Cardiac muscle cell (in vitro differentiated cells and primary cell): ENCODE measurements at regions not wholly inside any gene's neighbourhood (a gene's known extent, or its start where the extent isn't known, plus 50 kb on each side); places are given as distances from the start of the nearest gene placed in this dataset.

ENCODE experiments used
- DNase-seq, 2 donors: peaks; one replicate each; pipeline versions ENCODE4 v3.0.0 to v3.0.0-alpha.2; 2010 to 2017; ENCODE audit warnings: low read depth in 1 of 2, low spot score in 1 of 2
- H3K27ac ChIP-seq: fragments of 200-600 bp; sonication (generic); 2 replicates; pipeline ENCODE4 v1.5.1; 2016
- H3K27me3 ChIP-seq: fragments of 200-600 bp; sonication (generic); 2 replicates; pipeline ENCODE4 v1.6.0; 2016; ENCODE audit warnings: control low read depth
- H3K36me3 ChIP-seq: fragments of 200-600 bp; sonication (generic); 2 replicates; pipeline ENCODE4 v1.5.1; 2016; ENCODE audit warnings: control low read depth
- H3K4me1 ChIP-seq: fragments of 200-600 bp; sonication (generic); 2 replicates; pipeline ENCODE4 v1.8.1; 2017; ENCODE audit warnings: low read depth, mild to moderate bottlenecking, mixed run types
- H3K4me3 ChIP-seq: fragments of 200-600 bp; sonication (generic); 2 replicates; pipeline ENCODE4 v1.5.1; 2016; ENCODE audit warnings: mild to moderate bottlenecking
- H3K9me3 ChIP-seq: fragments of 200-600 bp; sonication (generic); 2 replicates; pipeline ENCODE4 v1.5.1; 2017; ENCODE audit warnings: low read depth, mild to moderate bottlenecking, control low read depth
- CTCF ChIP-seq: IDR thresholded peaks from 2 replicates; pipeline ENCODE4 v1.5.1; 2012; ENCODE audit warnings: low read depth, mild to moderate bottlenecking, low read length

GRCh38 chr2:5885451-5886173 lies 193.4 kb downstream of the SOX11 start:
- no peaks in the 10 kb centered on the region for H3K36me3 ChIP-seq
- no peak overlapping the region for H3K27ac ChIP-seq
- DNase-seq, result no peak
- H3K4me1 ChIP-seq, result no peaks in the 10 kb centered on the region
- no peak overlapping the region for H3K4me3 ChIP-seq
- H3K9me3 ChIP-seq, result no peaks in the 10 kb centered on the region
- no peak for TF ChIP-seq CTCF
- H3K27me3 ChIP-seq, result no peaks in the 10 kb centered on the region

- Histone ChIP-seq H3K4me3 (no peak overlapping the region), H3K36me3 (no peaks in the 10 kb centered on the region), H3K27ac (no peak overlapping the region), H3K9me3 (no peaks in the 10 kb centered on the region), H3K27me3 (no peaks in the 10 kb centered on the region), H3K4me1 (no peaks in the 10 kb centered on the region)
- DNase-seq, result no peak
- no peak for TF ChIP-seq CTCF
Observed at GRCh38 chr2:5886462-5886861, 194.3 kb downstream of the SOX11 start.

- Histone ChIP-seq H3K4me1 (no peaks in the 10 kb centered on the region), H3K27me3 (no peaks in the 10 kb centered on the region), H3K27ac (no peak overlapping the region), H3K36me3 (no peaks in the 10 kb centered on the region), H3K4me3 (no peak overlapping the region), H3K9me3 (no peaks in the 10 kb centered on the region)
- TF ChIP-seq CTCF, result no peak
- DNase-seq, result no peak
Observed at GRCh38 chr2:5888126-5888525, 195.9 kb downstream of the SOX11 start.

- H3K4me3 ChIP-seq, result no peak overlapping the region
- no peak overlapping the region for H3K27ac ChIP-seq
- DNase-seq, result no peak
- H3K36me3 ChIP-seq, result no peaks in the 10 kb centered on the region
- no peaks in the 10 kb centered on the region for H3K4me1 ChIP-seq
- no peaks in the 10 kb centered on the region for H3K9me3 ChIP-seq
- no peaks in the 10 kb centered on the region for H3K27me3 ChIP-seq
- no peak for TF ChIP-seq CTCF
Observed at GRCh38 chr2:5889519-5889918, 197.3 kb downstream of the SOX11 start.

GRCh38 chr2:5894355-5894754 lies 202.2 kb downstream of the SOX11 start:
- no peak overlapping the region for H3K4me3 ChIP-seq
- no peak overlapping the region for H3K27ac ChIP-seq
- H3K4me1 ChIP-seq, result no peaks in the 10 kb centered on the region
- TF ChIP-seq CTCF, result no peak
- H3K9me3 ChIP-seq, result no peaks in the 10 kb centered on the region
- H3K36me3 ChIP-seq, result no peaks in the 10 kb centered on the region
- no peak for DNase-seq
- no peaks in the 10 kb centered on the region for H3K27me3 ChIP-seq
